Retinal pigment epithelial cell (primary cell): ENCODE measurements at regions not wholly inside any gene's neighbourhood (a gene's known extent, or its start where the extent isn't known, plus 50 kb on each side); places are given as distances from the start of the nearest gene placed in this dataset.

Experiments
- DNase-seq: peaks from one replicate; pipeline ENCODE4 v3.0.0-alpha.2; 2010; ENCODE audit warnings: low read depth
- H3K4me3 ChIP-seq: 2 replicates; pipeline ENCODE4 v1.5.1; 2011; ENCODE audit warnings: mild to moderate bottlenecking, low read length, control low read depth, moderate library complexity
- CTCF ChIP-seq: conservative IDR thresholded peaks from 2 replicates; pipeline ENCODE4 v1.5.1; 2011; ENCODE audit warnings: low read depth, low read length, control low read depth, inconsistent platforms

GRCh38 chr4:38324861-38325628 is 339.0 kb upstream of the KLF3 start:
- DNase-seq: no peak
- H3K4me3 ChIP-seq: no peak overlapping the region
- TF ChIP-seq CTCF: no peak

DNA sequence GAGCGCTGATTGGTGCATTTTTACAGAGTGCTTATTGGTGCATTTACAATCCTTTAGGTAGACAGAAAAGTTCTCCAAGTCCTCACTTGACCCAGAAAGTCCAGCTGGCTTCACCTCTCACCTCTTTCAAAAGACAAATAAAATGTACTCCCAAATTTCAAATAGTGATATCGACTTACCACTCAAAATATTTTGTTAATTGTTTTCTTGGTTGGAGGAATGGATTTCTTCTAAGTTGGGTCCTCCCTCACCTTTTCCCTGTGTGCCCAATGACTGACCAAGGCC is 338.4 kb upstream of the KLF3 start:
- no peak for DNase-seq
- no peak overlapping the region for H3K4me3 ChIP-seq
- no peak for TF ChIP-seq CTCF

- H3K4me3 ChIP-seq: no peak overlapping the region
- TF ChIP-seq CTCF: no peak
- no peak for DNase-seq
Observed at GRCh38 chr4:38326499-38326898, 337.5 kb upstream of the KLF3 start.

DNA sequence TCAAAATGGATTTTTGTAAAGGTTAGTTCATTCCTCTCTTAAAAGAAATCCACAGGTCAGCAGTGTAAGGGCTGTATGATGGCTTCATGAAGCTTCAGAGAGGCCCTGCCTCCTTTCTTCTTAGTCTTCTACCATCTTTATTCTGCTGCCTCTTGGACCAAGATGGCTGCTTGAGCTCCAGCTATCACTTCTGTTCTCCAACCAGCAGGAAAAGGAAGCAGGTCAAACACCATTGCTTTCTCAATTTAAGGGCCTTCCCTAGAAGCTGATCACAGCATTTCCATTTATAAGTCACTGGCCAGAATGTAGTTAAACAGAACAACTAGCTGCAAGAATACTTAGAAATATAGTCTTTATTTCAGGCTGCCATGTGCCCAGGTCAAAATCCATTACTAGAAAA is 336.8 kb upstream of the KLF3 start:
- H3K4me3 ChIP-seq: no peak overlapping the region
- TF ChIP-seq CTCF: no peak

DNA sequence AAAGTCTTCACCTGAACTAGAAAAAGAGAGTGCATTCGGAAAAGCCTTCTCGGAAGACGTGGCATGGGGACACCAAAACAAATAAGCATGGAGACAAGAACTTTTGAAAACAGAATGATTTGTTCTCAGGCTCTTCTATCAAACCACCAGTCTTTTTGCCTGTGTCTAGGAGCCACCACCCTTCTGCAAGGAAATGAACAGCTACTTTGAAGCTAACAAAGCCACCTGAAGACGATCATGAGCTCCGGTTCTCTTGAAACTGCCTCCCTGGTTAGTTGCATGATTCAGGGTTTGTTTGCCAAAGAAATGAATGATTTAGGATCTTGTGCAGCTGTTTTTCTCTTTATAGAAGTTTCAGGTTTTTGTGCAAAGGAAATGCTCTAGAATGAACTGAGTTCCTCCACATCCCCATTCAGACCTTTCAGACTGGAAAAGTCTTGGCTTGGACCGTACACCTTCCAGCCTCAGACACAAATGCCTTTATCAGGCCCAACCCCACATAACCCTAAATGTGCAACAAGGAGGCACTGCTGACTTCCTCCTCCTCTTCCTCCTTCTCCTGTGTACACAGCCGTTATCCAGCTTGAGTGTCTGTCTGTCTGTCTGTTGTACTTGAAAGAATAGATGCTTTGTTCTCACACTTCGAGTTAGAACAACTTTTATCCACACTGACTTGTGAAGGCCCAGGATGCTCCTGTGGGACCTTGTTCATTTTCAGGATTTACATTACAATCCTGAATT is 334.8 kb upstream of the KLF3 start:
- no peak overlapping the region for H3K4me3 ChIP-seq
- no peak for TF ChIP-seq CTCF
- no peak for DNase-seq

More for the DNA sequence above, 336.8 kb upstream of the KLF3 start:
- DNase-seq: no peak

DNA sequence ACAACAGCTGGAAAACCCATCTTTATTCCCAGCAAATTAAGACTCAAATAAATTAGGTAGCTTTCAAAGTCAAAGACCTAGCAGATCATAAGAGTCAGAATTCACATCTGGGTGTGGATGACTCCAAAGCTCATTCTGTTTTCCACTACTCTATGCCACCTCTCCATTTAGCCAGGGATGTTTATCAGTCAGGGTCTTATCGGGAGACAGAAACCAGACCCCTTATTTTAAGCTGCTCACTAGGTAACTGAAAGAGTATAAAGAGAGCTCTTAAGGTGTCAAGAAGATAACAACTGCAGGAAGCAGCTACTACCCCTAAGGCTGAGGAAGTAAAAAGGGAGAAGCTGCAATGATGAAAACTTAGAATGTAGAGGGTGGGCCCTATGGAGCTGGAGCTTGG is 333.7 kb upstream of the KLF3 start:
- TF ChIP-seq CTCF: no peak
- no peak overlapping the region for H3K4me3 ChIP-seq
- DNase-seq: no peak

DNA sequence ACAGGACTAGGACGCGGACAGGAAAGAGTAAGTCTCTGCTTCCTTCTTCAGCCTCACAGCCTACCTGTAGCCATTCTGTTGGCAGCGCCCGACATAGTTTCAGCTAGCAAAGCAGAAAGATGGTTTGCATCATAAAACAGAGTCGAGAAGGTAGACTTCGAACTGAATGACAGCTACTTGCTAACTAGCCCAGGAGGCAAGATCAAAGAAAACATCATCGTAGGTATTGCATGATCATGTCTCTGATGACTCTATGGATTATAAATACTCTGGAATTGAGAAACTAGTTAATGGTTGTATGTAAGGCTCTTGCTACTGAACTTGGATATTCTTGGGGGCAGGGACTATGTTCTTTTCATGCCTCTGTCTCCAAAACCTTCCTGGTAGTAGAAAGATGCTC is 333.1 kb upstream of the KLF3 start:
- no peak overlapping the region for H3K4me3 ChIP-seq
- no peak for DNase-seq

More for the DNA sequence above, 333.1 kb upstream of the KLF3 start:
- no peak for TF ChIP-seq CTCF
